PC-9 (cell line): ENCODE measurements at regions not wholly inside any gene's neighbourhood (a gene's known extent, or its start where the extent isn't known, plus 50 kb on each side); places are given as distances from the start of the nearest gene placed in this dataset.

Experiments used
- CTCF ChIP-seq: fragments of 200-600 bp; sonication (generic); conservative IDR thresholded peaks from 2 replicates; pipeline ENCODE4 v1.6.1; 2017; ENCODE audit warnings: mixed run types, antibody characterized with exemption, mild to moderate bottlenecking, moderate library complexity
- EZH2 ChIP-seq: fragments of 200-600 bp; sonication (generic); IDR thresholded peaks from 2 replicates; pipeline ENCODE4 v1.8.0; 2017; ENCODE audit warnings: antibody characterized with exemption, low read depth

- TF ChIP-seq CTCF (no peak), EZH2 (no peak)
These were observed 2038.0 kb downstream of the TP53TG3F start for GRCh38 chr16:35497399-35497798.
